ENCODE measurements at regions not wholly inside any gene's neighbourhood (a gene's known extent, or its start where the extent isn't known, plus 50 kb on each side); places are given as distances from the start of the nearest gene placed in this dataset.

DNA sequence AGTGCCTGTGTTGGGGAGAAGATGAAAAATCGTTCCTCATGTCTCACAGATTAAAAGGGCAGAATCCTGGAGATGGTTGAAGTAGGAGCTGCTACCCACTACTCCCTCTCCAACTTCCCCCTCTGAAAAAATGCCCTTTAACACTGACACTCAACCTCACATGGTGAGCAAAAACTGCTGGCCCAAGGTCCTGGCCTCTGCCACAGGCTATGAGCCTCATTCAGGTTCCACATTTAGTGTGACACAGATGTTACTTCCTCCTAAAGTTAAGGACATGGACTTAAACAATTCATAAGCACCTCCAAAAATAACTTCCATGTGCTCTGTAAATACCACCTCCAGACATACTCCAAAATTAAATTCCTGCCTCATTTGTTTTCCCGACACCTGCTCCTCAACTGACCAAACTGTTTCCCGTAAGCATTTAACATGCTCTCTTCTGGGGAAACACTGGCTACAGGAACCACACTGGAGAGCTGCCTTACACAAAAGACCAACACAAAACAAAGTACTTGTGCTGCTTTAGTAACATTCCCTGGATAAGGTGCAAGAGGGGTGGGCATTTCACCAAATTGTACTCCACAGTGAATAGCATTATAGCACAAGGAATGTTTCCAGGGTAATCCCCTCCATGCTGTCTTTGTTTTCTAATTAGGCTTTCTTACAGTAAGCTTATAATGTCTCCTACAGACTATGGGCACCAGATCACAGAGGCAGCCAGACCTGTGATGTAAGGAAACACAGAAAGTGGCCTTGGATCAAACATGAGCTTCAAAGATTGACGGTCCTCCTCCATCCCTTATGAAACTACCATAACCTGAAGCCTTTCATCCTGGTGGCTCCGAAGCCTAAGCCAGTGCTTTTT lies 57.0 kb downstream of the PHLDA1 start:
- no peak for DNase-seq (ENCODE audit: extremely low read depth in 1 of 2, low read depth in 1 of 2)

- no peak for DNase-seq (ENCODE audit: extremely low read depth in 1 of 2, low read depth in 1 of 2)
These were observed 60.3 kb downstream of the PHLDA1 start for GRCh38 chr12:75971253-75971652.

GRCh38 chr12:75970310-75970709 lies 61.3 kb downstream of the PHLDA1 start:
- DNase-seq (ENCODE audit: extremely low read depth in 1 of 2, low read depth in 1 of 2), result no peak

- no peak for DNase-seq (ENCODE audit: extremely low read depth in 1 of 2, low read depth in 1 of 2)
These were observed 61.8 kb downstream of the PHLDA1 start for GRCh38 chr12:75969768-75970167.

- no peak for DNase-seq (ENCODE audit: extremely low read depth in 1 of 2, low read depth in 1 of 2)
These were observed 65.9 kb downstream of the PHLDA1 start for GRCh38 chr12:75965661-75966060.

- DNase-seq (ENCODE audit: extremely low read depth in 1 of 2, low read depth in 1 of 2), result no peak
These were observed 67.4 kb downstream of the PHLDA1 start for GRCh38 chr12:75964150-75964549.

- DNase-seq (ENCODE audit: extremely low read depth in 1 of 2, low read depth in 1 of 2), result no peak
These were observed 69.7 kb downstream of the PHLDA1 start for GRCh38 chr12:75961878-75962277.

- no peak for DNase-seq (ENCODE audit: extremely low read depth in 1 of 2, low read depth in 1 of 2)
These were observed 70.5 kb downstream of the PHLDA1 start for GRCh38 chr12:75960954-75961661.

DNA sequence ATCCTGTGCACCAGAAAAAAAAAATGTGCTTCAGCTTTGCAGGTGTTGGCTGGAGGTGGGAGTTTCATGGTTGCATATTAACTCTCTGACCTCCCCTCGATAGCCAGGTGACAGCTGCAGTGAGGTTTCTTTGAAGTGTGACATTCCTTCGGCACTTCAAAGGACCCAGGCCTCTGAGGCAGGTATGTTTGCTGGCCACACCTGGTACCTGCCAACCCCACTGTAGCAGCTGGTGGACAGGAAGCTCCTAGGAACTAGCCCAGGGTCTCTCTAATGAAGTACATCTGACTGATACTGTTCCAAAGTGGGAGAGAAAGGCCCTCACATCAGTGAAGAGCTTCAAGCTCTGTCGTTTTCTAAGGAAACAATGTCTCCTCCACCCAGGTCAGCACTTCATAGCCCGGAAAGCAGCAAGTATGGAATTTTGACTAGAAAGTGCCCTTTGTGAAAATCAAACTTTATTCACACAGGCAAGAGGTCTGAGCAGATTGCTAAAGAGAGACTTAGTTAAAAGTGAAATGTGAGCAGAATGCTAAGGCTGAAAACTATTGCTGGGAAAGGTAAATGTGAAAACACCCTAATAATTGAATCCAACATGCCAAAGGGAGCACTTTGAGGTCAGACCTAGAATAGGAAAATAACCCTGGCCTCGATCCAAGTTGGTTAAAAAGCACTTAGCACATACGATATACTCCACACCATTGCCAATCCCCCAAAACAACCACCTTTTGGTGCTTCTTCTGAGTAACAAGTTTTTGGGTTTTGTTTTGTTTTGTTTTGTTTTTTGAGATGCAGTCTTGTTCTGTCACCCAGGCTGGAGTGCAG lies 71.3 kb downstream of the PHLDA1 start:
- DNase-seq (ENCODE audit: extremely low read depth in 1 of 2, low read depth in 1 of 2), result no peak

DNA sequence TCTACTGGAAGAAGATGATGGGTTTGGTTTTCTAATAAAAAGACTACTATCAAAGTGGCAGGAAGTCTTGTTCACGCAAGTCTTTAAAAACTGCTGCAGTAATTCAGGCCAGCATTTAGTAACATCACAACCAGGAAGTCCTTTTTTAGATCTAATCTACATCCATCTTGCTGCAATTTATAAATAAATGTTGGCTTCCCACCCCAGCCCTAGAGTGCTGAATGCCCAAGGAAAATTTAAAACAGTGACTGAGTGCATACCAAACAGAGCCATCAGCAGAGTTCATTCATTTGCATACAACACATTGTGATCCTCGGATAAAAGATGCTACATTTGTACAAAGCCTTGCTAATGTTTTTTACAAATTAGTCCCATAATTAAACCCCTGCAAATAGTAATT lies 72.1 kb downstream of the PHLDA1 start:
- DNase-seq (ENCODE audit: extremely low read depth in 1 of 2, low read depth in 1 of 2), result no peak

DNA sequence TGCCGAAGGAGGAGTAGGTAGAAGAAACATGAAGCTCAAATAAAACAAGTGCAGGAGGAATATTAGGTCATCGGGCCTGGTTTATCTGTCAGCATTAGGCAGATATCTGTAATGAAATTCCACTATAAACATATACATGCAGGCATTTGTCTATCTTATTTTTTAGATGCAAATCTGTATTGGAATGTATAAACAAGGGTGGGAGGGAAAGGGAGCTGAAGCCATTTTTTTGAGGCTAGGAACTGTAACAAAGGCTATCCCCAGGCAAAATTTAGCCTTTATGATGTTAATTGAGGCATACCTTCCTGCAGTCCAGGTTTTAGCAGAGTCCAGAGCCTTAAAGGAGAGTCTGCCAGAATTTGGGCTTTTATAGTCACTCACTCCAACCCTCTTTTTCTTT lies 72.5 kb downstream of the PHLDA1 start:
- no peak for DNase-seq (ENCODE audit: extremely low read depth in 1 of 2, low read depth in 1 of 2)

GRCh38 chr12:75955251-75955650 lies 76.3 kb downstream of the PHLDA1 start:
- no peak for DNase-seq (ENCODE audit: extremely low read depth in 1 of 2, low read depth in 1 of 2)

DNA sequence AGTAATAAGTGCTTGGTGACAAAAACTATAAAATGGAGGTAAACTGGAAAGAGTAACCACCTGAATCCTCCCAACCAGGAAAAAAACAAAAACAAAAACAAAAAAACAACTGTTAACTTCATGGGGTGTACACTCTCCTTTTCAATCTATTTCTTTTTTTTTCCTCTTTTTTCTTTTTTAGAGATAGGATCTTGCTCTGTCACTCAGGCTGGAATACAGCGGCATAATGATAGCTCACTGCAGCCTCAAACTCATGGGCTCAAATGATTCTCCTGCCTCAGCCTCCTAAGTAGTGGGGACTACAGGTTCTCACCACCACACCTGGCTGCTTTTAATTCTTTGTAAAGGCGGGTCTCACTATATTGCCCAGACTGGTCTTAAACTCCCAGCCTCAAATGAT lies 76.8 kb downstream of the PHLDA1 start:
- no peak for DNase-seq (ENCODE audit: extremely low read depth in 1 of 2, low read depth in 1 of 2)

- no peak for DNase-seq (ENCODE audit: extremely low read depth in 1 of 2, low read depth in 1 of 2)
These were observed 77.5 kb downstream of the PHLDA1 start for GRCh38 chr12:75954041-75954440.

DNA sequence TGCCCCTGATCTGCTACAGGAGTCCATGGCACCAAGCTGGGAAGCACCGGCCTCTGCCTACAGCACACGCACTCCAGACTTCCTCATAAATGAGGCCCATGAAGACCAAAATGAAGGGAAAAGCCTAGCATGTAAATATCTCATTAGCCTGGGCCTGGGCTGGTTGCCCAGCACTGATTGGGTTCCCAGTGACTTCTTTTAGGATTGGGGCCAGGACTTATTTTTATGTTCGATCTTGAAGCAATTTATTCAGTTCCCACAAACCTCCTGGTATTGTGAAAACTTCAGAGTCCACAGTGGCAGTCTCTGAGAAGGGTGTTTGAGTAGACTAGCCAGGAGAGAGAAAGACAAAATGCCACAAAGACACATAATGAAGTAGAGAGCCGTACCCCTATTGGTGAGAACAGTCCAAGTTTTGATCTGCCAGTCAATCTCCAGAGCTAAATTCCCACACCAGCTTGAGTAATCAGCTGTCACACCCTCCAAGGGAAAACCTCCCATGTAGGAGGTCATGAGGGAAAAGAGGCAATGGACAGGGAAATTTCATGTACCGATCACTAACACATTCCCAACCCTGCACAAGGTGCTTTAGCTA lies 78.2 kb downstream of the PHLDA1 start:
- DNase-seq (ENCODE audit: extremely low read depth in 1 of 2, low read depth in 1 of 2), result no peak

GRCh38 chr12:75951399-75952278 lies 79.9 kb downstream of the PHLDA1 start:
- no peak for DNase-seq (ENCODE audit: extremely low read depth in 1 of 2, low read depth in 1 of 2)

GRCh38 chr12:75947156-75947723 lies 84.3 kb downstream of the PHLDA1 start:
- no peak for DNase-seq (ENCODE audit: extremely low read depth in 1 of 2, low read depth in 1 of 2)

DNA sequence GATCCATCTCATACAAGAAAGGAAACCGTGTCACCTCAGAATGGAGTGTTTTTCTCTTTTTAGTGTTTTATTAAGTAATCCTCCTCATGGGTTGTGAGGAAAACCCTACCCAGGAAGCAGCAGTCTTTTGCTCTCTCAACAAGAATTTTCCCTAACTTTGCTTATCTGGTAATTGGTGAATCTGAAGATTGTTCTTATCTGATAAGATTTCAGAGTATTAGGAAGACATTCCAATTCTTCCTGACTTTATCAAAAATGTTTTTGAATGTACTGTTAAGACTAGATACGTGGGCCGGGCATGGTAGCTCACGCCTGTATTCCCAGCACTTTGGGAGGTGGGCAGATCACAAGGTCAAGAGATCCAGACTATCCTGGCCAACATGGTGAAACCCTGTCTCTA lies 86.0 kb downstream of the PHLDA1 start:
- DNase-seq (ENCODE audit: extremely low read depth in 1 of 2, low read depth in 1 of 2), result no peak

- no peak for DNase-seq (ENCODE audit: extremely low read depth in 1 of 2, low read depth in 1 of 2)
These were observed 86.6 kb downstream of the PHLDA1 start for GRCh38 chr12:75944905-75945432.
